Stimulated activated naive CD8-positive, alpha-beta T cell treated with anti-CD3 and anti-CD28 coated beads, Interleukin-15, amount 100 ng/mL, for 72 hours (primary cell): ENCODE measurements at regions not wholly inside any gene's neighbourhood (a gene's known extent, or its start where the extent isn't known, plus 50 kb on each side); places are given as distances from the start of the nearest gene placed in this dataset.

Source experiments
- ATAC-seq: fragments of 150-1000 bp; cut with Tn5 transposase; 2 replicates; pipeline ENCODE4 v1.10.0; 2021; ENCODE audit warnings: mild to moderate bottlenecking, moderate library complexity
- DNase-seq, 2 donors: peaks; one replicate each; pipeline ENCODE4 v3.0.0; 2021 to 2022
- H3K27ac Mint-ChIP-seq, 2 donors: one replicate each; pipeline ENCODE4 v1.8.0; 2022; ENCODE audit warnings: mild to moderate bottlenecking in 2 of 2, mixed read lengths in 2 of 2, moderate library complexity in 2 of 2
- H3K27me3 Mint-ChIP-seq: one replicate; pipeline ENCODE4 v1.8.0; 2022; ENCODE audit warnings: mixed read lengths
- H3K4me1 Mint-ChIP-seq: one replicate; pipeline ENCODE4 v1.8.0; 2022; ENCODE audit warnings: mild to moderate bottlenecking, mixed read lengths
- H3K4me3 Mint-ChIP-seq, 2 donors: one replicate each; pipeline ENCODE4 v1.8.0; 2022; ENCODE audit warnings: mild to moderate bottlenecking in 2 of 2, mixed read lengths in 2 of 2, moderate library complexity in 1 of 2
- H3K9me3 Mint-ChIP-seq, 2 donors: one replicate each; pipeline ENCODE4 v1.8.0; 2022; ENCODE audit warnings: mixed read lengths in 2 of 2

DNA sequence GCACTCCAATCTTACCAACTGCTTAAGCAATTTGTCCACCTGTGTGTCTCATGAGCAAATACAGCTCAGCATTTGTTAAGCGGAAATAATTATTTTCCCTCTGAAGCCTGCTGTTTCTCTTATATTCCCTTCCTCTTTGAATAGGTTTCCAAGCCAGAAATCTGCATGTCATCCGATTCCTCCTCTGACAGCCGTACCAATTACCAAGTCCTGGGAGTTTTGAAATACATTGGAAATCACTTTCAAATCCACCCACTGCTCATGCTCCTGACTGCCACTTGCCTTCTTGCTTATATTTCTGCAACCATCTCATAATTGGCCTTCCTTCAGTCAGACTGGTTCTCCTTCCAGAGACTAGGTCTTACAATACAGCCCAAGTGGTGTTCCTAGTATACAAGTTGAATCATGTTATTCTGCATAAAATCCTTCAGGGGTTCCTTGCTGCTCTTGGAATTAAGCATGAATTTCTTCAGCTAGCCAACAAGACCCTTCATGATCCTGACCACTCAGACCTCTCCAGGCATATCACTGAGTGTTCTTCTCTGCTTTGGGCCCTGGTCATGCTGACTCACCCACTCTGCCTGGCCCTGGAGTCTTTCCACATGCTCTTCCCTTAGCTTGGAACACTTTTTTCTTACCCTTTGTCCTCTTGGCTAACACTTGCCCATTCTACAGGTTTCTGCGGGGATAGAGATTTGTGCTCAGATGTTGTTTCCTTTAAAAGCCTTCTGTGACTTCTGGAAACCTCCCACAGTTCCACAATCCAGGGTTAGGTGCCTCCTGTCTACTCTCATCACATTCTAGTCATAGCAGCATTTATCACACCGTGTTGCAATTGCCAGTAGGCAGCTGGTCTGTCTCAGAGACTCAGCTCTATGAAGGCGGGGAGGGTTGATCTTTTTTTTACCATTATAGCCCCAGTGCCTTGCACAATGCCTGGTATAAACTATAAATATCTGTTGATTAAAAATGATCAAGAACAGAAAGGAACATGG is 157.6 kb downstream of the ARL6IP6 start:
- DNase-seq (no peak), ATAC-seq (no peak)
- Mint-ChIP-seq H3K9me3 (no peaks in the 10 kb centered on the region), H3K27ac (no peak overlapping the region), H3K4me1 (no peaks in the 10 kb centered on the region), H3K27me3 (peaks cover 8% of the 10 kb centered on the region), H3K4me3 (no peak overlapping the region)

DNA sequence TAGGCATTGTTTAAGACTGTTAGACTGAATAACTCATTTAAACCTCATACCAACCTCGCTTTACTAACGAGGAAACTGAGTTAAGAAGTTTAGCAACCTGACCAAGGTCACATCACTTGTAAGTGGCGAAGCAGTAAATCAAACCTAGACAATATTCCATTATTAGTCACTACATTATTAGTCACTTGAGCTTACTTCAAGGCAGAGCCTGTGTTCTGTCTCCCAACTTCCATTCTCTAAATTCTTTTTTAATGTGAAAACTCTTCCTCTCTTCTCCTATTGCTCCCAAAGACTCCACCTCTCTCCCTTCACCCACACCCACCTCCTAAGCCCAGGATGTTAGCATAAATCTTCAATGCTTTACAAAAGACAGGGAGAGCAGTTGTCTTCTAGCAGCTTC is 156.5 kb downstream of the ARL6IP6 start:
- DNase-seq (no peak), ATAC-seq (no peak)
- H3K4me1 Mint-ChIP-seq: no peaks in the 10 kb centered on the region
- H3K4me3 Mint-ChIP-seq: no peak overlapping the region
- H3K27ac Mint-ChIP-seq: no peak overlapping the region
- peaks cover 0 to 3% of the 10 kb centered on the region in 2 donors for H3K9me3 Mint-ChIP-seq
- H3K27me3 Mint-ChIP-seq: peaks cover 8% of the 10 kb centered on the region

DNA sequence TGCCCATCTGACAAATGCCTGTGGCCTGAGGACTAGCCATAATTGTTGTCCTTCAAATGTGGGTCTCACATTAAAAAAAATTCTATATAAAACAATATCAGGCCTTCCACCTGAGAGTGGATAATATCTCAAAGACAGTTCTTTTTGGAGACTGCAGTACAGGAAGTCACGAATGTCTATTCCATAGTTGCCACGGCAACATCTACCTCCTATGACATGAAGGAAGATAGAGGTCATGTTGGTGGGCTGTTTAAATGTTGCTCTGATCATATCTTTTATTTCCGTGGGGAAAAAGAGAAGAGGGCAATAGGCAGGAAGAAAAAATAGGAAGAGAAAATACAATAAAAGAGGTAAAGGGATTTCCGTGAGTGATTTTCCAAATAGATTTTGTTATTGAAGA is 151.8 kb downstream of the ARL6IP6 start:
- DNase-seq: no peak
- H3K4me3 Mint-ChIP-seq: no peak overlapping the region

DNA sequence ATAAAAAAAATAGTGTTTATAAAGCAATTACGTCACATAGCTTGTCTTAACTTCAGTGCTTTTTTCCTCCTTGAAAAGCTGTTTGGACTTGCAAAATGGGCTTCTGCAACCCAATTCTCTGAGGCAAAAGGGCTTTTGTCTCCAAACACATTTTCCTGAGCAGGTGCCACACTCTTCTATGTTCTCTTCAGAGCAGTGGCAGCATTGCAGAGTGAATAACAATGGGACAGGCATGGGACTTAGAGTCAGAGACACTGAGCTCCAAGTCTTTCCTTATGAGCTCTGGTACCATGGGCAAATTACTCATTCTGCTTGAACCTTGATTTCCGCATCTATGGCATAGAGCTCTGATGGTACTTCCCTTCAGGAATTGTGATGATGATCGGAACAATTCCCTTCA is 149.0 kb downstream of the ARL6IP6 start:
- Mint-ChIP-seq H3K4me3 (no peak overlapping the region), H3K4me1 (no peaks in the 10 kb centered on the region), H3K27ac (no peak overlapping the region), H3K9me3 (peaks cover 21 to 22% of the 10 kb centered on the region in 2 donors), H3K27me3 (no peaks in the 10 kb centered on the region)
- DNase-seq (no peak), ATAC-seq (no peak)

More for the DNA sequence above, 151.8 kb downstream of the ARL6IP6 start:
- no peaks in the 10 kb centered on the region for H3K27me3 Mint-ChIP-seq
- no peak for ATAC-seq
- no peak overlapping the region for H3K27ac Mint-ChIP-seq
- H3K4me1 Mint-ChIP-seq: no peaks in the 10 kb centered on the region
- H3K9me3 Mint-ChIP-seq: peaks cover 0 to 3% of the 10 kb centered on the region in 2 donors

DNA sequence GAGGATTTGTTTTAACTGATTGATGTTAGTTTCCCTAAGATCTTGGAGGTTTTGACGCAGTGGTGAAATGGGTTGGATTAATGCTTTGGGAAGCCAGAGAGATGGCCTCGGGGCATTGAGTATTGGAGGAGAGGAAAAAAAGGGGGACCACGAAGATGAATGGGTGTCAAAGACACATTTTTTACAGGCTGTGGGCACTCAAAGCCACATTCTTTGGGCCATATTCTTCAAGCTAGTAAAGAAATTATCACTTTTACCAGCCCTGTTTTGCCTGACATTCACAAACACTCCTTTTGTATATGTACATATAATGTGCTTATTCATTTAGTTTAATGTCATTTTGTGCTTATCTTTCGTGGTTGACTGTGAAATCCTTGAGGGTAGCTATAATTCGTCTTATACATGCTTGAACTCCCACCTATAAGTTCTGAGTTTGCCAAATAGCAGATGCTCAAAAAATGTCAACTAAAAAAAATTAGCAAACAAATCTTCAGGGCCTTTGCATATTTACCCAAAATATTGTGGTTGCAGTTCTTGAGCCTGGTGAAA is 146.3 kb downstream of the ARL6IP6 start:
- H3K4me3 Mint-ChIP-seq: no peak overlapping the region

DNA sequence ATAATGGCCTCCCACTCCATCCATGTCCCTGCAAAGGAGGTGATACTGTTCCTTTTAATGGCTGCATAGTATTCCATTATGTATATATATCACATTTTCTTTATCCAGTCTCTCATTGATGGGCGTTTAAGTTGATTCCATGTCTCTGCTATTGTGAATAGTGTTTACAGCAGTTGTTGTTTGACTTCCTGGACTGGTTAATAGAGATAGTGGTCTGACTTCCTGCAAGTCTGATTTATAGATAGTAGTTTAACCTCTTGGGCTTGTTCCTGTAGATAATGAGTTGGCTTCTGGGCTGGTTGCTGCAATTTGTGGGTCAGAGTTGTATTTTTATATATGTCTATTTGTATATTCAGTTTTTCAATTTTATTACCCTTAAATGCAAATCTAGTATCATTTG is 145.4 kb downstream of the ARL6IP6 start:
- peaks cover 32 to 40% of the 10 kb centered on the region in 2 donors for H3K9me3 Mint-ChIP-seq

More for the DNA sequence above, 146.3 kb downstream of the ARL6IP6 start:
- peaks cover 32 to 40% of the 10 kb centered on the region in 2 donors for H3K9me3 Mint-ChIP-seq
- DNase-seq (no peak), ATAC-seq (no peak)
- no peaks in the 10 kb centered on the region for H3K27me3 Mint-ChIP-seq
- no peak overlapping the region for H3K27ac Mint-ChIP-seq
- no peaks in the 10 kb centered on the region for H3K4me1 Mint-ChIP-seq

DNA sequence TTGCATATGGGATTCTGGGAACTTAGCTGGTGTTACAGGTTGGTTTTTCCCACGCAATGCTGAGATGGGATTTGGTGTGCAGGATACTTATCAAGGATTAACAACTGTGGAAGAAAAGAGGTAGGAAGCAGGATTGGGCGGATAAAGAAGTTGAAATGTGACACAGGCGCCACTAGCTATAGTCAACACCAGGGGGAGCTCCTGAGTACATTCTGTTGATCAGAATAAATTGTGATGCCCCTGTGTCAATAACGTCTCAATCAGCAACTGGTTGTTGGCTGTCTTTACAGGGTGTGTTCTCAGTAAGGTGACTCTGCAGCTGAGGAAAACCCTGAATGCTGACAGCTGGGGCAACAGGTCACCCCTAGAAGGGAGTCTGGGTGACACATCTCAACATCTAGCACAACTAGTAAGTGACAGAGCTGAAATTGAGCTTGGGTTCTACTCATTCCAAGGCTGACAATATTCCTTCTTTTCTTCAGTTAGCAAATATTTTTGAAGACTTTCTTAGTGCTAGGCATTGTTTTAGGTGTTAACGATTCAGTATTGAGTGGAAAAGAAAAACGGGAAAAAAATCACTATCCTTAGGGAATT is 143.0 kb downstream of the ARL6IP6 start:
- ATAC-seq (no peak), DNase-seq (peak in 1 of 2 donors; percentile 10)
- Mint-ChIP-seq H3K27ac (no peak overlapping the region), H3K4me3 (no peak overlapping the region), H3K27me3 (no peaks in the 10 kb centered on the region), H3K4me1 (no peaks in the 10 kb centered on the region), H3K9me3 (peaks cover 32 to 40% of the 10 kb centered on the region in 2 donors)

More for the DNA sequence above, 145.4 kb downstream of the ARL6IP6 start:
- ATAC-seq: no peak
- DNase-seq: no peak
- no peak overlapping the region for H3K4me3 Mint-ChIP-seq
- H3K27ac Mint-ChIP-seq: no peak overlapping the region
- no peaks in the 10 kb centered on the region for H3K27me3 Mint-ChIP-seq
- no peaks in the 10 kb centered on the region for H3K4me1 Mint-ChIP-seq

DNA sequence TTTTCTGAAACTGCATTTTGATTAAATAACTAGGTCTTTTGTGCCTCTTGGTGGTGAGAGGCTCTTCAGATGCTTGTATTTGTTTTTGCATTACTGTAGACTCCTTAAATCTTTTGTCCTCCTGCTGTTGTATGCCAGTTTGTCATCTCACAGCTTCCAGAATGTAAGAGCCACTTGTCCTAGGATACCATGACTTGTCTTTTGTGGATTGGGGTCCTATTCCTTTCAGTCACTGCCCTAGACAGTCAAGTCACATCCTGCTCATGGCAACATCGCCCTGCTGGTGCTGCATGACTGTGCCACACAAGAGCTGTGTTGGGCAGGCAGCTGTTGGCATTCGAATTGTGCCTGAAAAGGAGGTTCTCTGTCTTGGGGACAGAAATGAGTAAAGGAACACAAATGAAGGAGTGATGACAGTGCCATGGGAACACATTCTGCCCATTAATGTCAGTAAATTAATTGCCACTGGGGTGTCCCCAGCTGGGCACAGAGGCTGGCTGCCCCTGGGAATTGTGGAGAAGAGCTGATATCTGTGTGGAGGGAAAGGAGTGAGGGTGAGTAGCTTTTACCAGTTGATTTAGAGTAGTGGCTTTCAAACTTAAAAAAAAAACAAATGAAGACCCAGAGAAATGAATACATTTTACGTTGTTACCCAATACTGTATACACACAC is 140.3 kb downstream of the ARL6IP6 start:
- no peak overlapping the region for H3K4me3 Mint-ChIP-seq
- peaks cover 22 to 29% of the 10 kb centered on the region in 2 donors for H3K9me3 Mint-ChIP-seq
- ATAC-seq (no peak), DNase-seq (no peak)
- H3K27ac Mint-ChIP-seq: no peak overlapping the region
- H3K4me1 Mint-ChIP-seq: no peaks in the 10 kb centered on the region
- no peaks in the 10 kb centered on the region for H3K27me3 Mint-ChIP-seq

DNA sequence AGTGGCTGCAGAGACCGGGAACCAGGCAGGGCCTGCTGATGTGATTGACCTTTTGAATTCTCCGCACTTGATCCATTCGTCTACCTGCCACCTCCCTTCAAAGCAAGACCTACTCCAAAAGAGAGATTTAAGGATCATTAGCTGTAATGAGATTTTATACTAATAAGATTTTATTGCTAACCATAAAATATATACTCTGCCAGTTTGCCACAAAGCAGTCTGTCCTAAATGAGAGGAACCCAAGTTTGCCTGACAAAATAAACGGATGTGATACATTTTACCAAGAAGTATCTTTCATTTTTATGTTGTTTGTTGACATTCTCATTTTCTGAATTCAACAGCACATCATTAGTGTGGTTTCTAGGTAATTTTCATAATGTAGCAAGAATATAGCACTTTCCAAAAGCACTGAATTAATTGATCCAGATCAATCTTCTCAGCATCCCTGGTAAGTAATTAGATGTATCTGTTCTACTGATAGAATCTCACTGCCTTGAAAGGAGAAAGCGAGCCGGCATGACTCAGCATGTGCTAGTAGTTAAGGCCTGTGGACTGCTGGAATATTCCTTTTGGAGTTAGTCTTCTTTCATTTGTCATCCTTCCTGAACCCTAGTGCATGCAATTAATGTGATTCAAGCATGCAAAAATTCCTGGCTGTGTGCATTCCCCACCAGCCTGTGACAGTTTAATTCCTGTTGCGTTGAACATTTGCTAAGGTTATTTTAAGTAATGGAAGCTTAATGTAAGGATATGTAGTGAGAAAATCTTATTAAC is 128.5 kb downstream of the ARL6IP6 start:
- Mint-ChIP-seq H3K27ac (no peak overlapping the region), H3K27me3 (peaks cover 24% of the 10 kb centered on the region), H3K4me1 (no peaks in the 10 kb centered on the region), H3K4me3 (no peak overlapping the region), H3K9me3 (no peaks in the 10 kb centered on the region)
- DNase-seq: no peak
- no peak for ATAC-seq

DNA sequence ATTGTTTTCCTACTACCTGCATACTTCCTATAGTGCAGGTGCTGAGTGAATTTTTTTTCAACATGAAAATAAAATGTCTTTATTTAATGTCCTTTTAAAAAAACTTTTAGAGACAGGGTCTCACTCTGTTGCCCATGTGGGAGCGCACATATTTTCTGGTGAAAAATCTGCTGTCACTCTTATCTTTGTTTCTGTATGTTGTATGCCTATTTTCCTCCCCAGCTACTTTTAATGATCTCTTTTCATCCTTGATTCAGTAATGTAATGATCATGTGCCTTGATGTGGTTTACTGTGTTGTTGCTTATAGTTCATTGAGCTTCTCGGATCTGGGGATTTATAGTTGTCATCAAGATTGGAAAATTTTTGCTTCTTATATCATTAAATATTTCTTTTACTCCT is 117.3 kb downstream of the ARL6IP6 start:
- no peak overlapping the region for H3K4me3 Mint-ChIP-seq
- peaks cover 0 to 2% of the 10 kb centered on the region in 2 donors for H3K9me3 Mint-ChIP-seq
- no peak for DNase-seq
- H3K27me3 Mint-ChIP-seq: peaks cover under 1% of the 10 kb centered on the region
- H3K4me1 Mint-ChIP-seq: no peaks in the 10 kb centered on the region
- no peak for ATAC-seq
- no peak overlapping the region for H3K27ac Mint-ChIP-seq

DNA sequence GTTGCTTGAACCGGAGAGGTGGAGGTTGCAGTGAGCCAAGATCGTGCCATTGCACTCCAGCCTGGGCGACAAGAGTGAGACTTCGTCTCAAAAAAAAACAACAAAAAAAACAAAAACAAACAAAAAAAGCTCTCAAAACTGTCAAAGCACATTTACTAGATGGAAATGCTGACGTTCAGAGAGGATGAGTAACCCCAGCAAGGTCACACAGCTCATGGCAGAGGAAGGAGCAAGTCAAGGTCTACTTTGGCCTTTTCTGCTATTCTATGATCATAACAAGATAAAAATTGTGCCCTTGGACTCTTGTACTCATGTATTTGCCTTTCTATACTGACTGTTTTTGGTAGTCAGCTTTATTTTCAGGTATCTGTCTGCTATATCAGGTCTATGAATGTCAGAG is 109.5 kb downstream of the ARL6IP6 start:
- DNase-seq (no peak), ATAC-seq (no peak)
- no peak overlapping the region for H3K27ac Mint-ChIP-seq
- H3K9me3 Mint-ChIP-seq: no peaks in the 10 kb centered on the region
- no peaks in the 10 kb centered on the region for H3K27me3 Mint-ChIP-seq
- no peaks in the 10 kb centered on the region for H3K4me1 Mint-ChIP-seq
- H3K4me3 Mint-ChIP-seq: no peak overlapping the region

DNA sequence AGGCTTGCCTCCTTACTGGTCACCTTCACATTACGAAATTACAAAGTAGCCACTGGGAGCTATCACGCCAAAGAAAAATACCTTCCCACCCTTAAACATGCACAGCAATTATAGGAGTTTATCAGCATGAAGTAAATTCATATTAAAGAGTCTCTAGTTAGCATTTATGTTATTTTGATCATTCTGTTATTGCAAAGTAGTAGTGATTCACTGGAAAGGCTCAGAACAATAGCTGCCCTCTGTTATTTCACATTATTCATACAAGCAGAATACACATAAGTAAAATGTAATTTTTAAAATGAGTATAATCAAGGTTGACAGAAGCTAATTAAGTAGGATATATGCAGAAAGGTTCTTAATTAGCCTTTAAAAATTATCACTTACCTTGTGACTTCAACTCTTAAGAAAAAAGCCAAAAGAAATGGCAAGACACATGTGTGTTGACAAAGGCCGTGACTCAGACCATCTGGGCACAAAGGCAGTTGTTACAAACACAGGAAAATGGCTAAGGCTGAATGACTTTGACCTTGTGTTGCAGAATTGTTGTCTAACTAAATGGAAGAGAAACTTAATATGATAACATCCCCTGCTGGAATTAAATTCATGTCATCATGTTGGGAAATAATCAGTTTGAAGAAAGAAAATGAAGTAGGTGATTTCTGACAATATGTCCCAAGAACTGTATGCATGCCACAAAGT is 108.3 kb downstream of the ARL6IP6 start:
- DNase-seq (no peak), ATAC-seq (no peak)
- H3K9me3 Mint-ChIP-seq: no peaks in the 10 kb centered on the region
- H3K4me3 Mint-ChIP-seq: no peak overlapping the region
- H3K4me1 Mint-ChIP-seq: no peaks in the 10 kb centered on the region
- H3K27ac Mint-ChIP-seq: no peak overlapping the region
- no peaks in the 10 kb centered on the region for H3K27me3 Mint-ChIP-seq

DNA sequence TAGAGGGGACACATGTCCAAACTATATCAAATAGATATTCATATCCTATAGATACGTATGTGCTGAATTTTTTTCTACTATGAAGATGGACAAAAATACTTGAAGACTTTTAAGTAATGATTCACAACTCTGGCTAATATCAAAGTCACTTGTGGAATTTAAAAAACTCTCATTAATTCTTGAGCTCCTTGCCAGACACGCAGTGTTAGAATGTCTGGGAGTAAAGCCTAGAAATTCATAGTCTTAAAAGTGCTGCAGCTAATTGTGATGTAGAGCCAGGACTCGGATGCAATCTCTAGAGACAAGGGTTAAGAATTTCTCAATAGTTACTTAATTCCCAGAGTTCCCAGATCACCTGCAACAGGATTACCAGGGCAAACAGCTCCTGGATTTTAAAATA is 107.4 kb downstream of the ARL6IP6 start:
- no peak for DNase-seq
- no peak for ATAC-seq
- Mint-ChIP-seq H3K27ac (no peak overlapping the region), H3K9me3 (no peaks in the 10 kb centered on the region), H3K27me3 (no peaks in the 10 kb centered on the region), H3K4me3 (no peak overlapping the region), H3K4me1 (no peaks in the 10 kb centered on the region)

DNA sequence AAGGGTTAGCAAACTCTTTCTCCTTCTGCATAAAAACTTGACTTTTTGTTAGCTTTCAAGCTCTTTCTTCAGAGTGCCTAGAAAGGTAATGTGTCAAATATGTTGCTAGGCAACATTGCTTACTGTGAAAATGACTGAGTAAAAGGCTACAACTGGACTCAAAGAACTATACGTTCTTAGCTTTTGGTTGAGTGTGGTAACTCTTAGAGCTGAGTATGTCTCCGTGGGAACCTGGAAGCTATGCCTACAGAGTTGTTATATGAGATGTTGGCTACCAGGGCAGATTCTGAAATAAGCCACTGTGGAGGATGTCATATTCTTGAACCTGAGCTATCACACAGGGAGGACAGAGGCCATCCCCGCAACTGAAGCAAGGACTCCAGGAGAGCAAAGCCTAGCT is 105.5 kb downstream of the ARL6IP6 start:
- Mint-ChIP-seq H3K9me3 (no peaks in the 10 kb centered on the region), H3K4me1 (no peaks in the 10 kb centered on the region), H3K27me3 (no peaks in the 10 kb centered on the region), H3K27ac (no peak overlapping the region), H3K4me3 (no peak overlapping the region)
- DNase-seq: no peak
- no peak for ATAC-seq
